ENCODE measurements at regions not wholly inside any gene's neighbourhood (a gene's known extent, or its start where the extent isn't known, plus 50 kb on each side); places are given as distances from the start of the nearest gene placed in this dataset.

- DNase-seq = no peak
- no peaks in the 10 kb centered on the region for H3K36me3 Mint-ChIP-seq
- peaks cover 0 to 2% (median 0%) of the 10 kb centered on the region in 8 donors for H3K9me3 Mint-ChIP-seq
- POLR2A ChIA-PET (ENCODE audit: partially characterized antibody) = no interaction called here
- no peaks in the 10 kb centered on the region for H3K4me1 Mint-ChIP-seq
- intact Hi-C loops (cut with micrococcal nuclease) = no loop called here
- CTCF ChIA-PET (ENCODE audit: partially characterized antibody) = no interaction called here
- H3K27ac Mint-ChIP-seq = no peak overlapping the region
- no peak overlapping the region for H3K4me3 Mint-ChIP-seq
- Histone ChIP-seq H3K27ac (ENCODE audit: low read depth, low read length) (no peak overlapping the region), H3K4me1 (ENCODE audit: insufficient read depth, low read length) (no peaks in the 10 kb centered on the region), H3K4me3 (ENCODE audit: low read length in 2 of 2) (no peak overlapping the region), H3K27me3 (ENCODE audit: insufficient read depth, low read length) (no peaks in the 10 kb centered on the region), H3K9me3 (ENCODE audit: control insufficient read depth in 1 of 2, low read length in 2 of 2) (no peaks in the 10 kb centered on the region), H3K36me3 (ENCODE audit: insufficient read depth, low read length) (no peaks in the 10 kb centered on the region)
- H3K27me3 Mint-ChIP-seq = no peaks in the 10 kb centered on the region
These were observed 257.6 kb upstream of the PHYHIPL start for GRCh38 chr10:58918887-58919286.

DNA sequence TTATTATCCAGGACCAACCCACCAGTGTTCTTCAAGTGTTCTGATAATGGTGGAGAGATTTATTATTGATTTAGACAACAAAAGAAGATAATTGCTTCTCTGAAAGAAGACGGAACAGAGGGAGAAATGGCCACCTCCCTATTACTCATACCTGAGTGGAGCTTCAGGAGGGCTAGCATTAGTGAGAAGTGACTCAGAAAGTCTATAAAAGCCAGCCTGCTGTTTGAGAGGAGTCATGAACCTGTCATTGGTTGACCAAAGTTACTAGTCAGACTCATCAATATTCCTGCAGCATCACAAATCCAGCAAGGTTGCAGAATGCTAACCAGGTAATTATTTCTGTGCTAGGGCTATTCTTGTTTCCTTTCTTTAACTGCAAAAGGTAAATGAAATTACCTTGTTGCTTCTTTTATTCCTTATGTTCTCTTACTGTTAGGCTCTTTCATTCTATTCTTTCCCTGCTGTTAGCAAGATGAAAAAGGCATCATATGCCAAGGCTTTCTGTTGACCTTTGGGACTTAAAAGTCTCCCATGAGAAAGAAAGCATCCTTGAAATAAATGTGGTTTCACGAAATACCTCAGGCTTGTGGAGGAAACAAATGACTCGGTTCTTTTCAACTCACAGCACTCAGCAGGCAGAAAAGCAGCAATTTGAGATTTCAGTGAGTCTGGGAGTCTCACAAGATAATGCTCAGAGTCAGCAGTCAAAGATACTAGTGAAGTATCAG lies 256.4 kb upstream of the PHYHIPL start:
- H3K27ac ChIP-seq (ENCODE audit: low read depth, low read length) = no peak overlapping the region
- no peak overlapping the region for H3K4me3 ChIP-seq (ENCODE audit: low read length in 2 of 2)
- H3K36me3 ChIP-seq (ENCODE audit: insufficient read depth, low read length) = no peaks in the 10 kb centered on the region
- CTCF ChIA-PET (ENCODE audit: partially characterized antibody) = no interaction called here
- no peak for DNase-seq
- no peaks in the 10 kb centered on the region for H3K9me3 ChIP-seq (ENCODE audit: control insufficient read depth in 1 of 2, low read length in 2 of 2)
- intact Hi-C loops (cut with micrococcal nuclease) = no loop called here
- no peaks in the 10 kb centered on the region for H3K27me3 ChIP-seq (ENCODE audit: insufficient read depth, low read length)
- H3K9me3 Mint-ChIP-seq = peaks cover 0 to 2% (median 0%) of the 10 kb centered on the region in 8 donors
- H3K27me3 Mint-ChIP-seq = no peaks in the 10 kb centered on the region
- no peaks in the 10 kb centered on the region for H3K4me1 ChIP-seq (ENCODE audit: insufficient read depth, low read length)
- POLR2A ChIA-PET (ENCODE audit: partially characterized antibody) = no interaction called here
- no peaks in the 10 kb centered on the region for H3K4me1 Mint-ChIP-seq
- H3K27ac Mint-ChIP-seq = no peak overlapping the region
- H3K4me3 Mint-ChIP-seq = no peak overlapping the region
- no peaks in the 10 kb centered on the region for H3K36me3 Mint-ChIP-seq

GRCh38 chr10:58920655-58921003 lies 255.8 kb upstream of the PHYHIPL start:
- Mint-ChIP-seq H3K9me3 (peaks cover 0 to 2% (median 0%) of the 10 kb centered on the region in 8 donors), H3K27ac (no peak overlapping the region), H3K4me3 (no peak overlapping the region), H3K36me3 (no peaks in the 10 kb centered on the region), H3K27me3 (no peaks in the 10 kb centered on the region), H3K4me1 (no peaks in the 10 kb centered on the region)
- Histone ChIP-seq H3K36me3 (ENCODE audit: insufficient read depth, low read length) (no peaks in the 10 kb centered on the region), H3K9me3 (ENCODE audit: control insufficient read depth in 1 of 2, low read length in 2 of 2) (no peaks in the 10 kb centered on the region), H3K27ac (ENCODE audit: low read depth, low read length) (no peak overlapping the region), H3K4me1 (ENCODE audit: insufficient read depth, low read length) (no peaks in the 10 kb centered on the region), H3K27me3 (ENCODE audit: insufficient read depth, low read length) (no peaks in the 10 kb centered on the region), H3K4me3 (ENCODE audit: low read length in 2 of 2) (no peak overlapping the region)
- intact Hi-C loops (cut with micrococcal nuclease) = no loop called here
- CTCF ChIA-PET (ENCODE audit: partially characterized antibody) = no interaction called here
- no peak for DNase-seq
- POLR2A ChIA-PET (ENCODE audit: partially characterized antibody) = no interaction called here

GRCh38 chr10:58921421-58921855 lies 255.0 kb upstream of the PHYHIPL start:
- Histone ChIP-seq H3K4me1 (ENCODE audit: insufficient read depth, low read length) (no peaks in the 10 kb centered on the region), H3K27ac (ENCODE audit: low read depth, low read length) (no peak overlapping the region), H3K4me3 (ENCODE audit: low read length in 2 of 2) (no peak overlapping the region), H3K9me3 (ENCODE audit: control insufficient read depth in 1 of 2, low read length in 2 of 2) (no peaks in the 10 kb centered on the region), H3K36me3 (ENCODE audit: insufficient read depth, low read length) (no peaks in the 10 kb centered on the region), H3K27me3 (ENCODE audit: insufficient read depth, low read length) (no peaks in the 10 kb centered on the region)
- intact Hi-C loops (cut with micrococcal nuclease) = no loop called here
- Mint-ChIP-seq H3K4me1 (no peaks in the 10 kb centered on the region), H3K27me3 (no peaks in the 10 kb centered on the region), H3K9me3 (peaks cover 0 to 2% (median 0%) of the 10 kb centered on the region in 8 donors), H3K4me3 (no peak overlapping the region), H3K36me3 (no peaks in the 10 kb centered on the region), H3K27ac (no peak overlapping the region)
- CTCF ChIA-PET (ENCODE audit: partially characterized antibody) = interaction anchor here (1.5 kb wide), 1 partner anchor 30 kb away, joined by 4 read pairs; no protein-coding TSS in a partner anchor
- no peak for DNase-seq
- POLR2A ChIA-PET (ENCODE audit: partially characterized antibody) = no interaction called here

DNA sequence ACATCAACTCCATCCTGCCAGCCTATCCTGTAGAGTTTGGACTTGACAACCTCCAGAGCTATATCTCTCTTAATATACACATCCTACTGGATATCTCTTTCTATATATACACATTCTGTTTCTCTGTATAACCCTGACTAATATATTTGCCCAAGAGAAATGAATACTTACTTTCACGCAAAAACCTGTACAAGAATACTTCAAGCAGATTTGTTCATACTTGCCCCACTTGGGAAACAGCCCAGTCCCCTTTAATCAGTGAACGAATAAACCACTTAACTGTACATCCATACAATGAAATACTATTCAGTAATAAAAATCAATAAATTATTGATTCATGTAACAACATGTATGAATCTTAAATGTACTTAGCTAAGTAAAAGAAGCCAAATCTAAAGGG lies 251.1 kb upstream of the PHYHIPL start:
- H3K9me3 Mint-ChIP-seq = peaks cover 0 to 12% (median 4%) of the 10 kb centered on the region in 8 donors
- H3K36me3 Mint-ChIP-seq = no peaks in the 10 kb centered on the region
- Histone ChIP-seq H3K9me3 (ENCODE audit: control insufficient read depth in 1 of 2, low read length in 2 of 2) (no peaks in the 10 kb centered on the region), H3K4me3 (ENCODE audit: low read length in 2 of 2) (no peak overlapping the region), H3K27ac (ENCODE audit: low read depth, low read length) (no peak overlapping the region), H3K4me1 (ENCODE audit: insufficient read depth, low read length) (no peaks in the 10 kb centered on the region), H3K27me3 (ENCODE audit: insufficient read depth, low read length) (no peaks in the 10 kb centered on the region), H3K36me3 (ENCODE audit: insufficient read depth, low read length) (no peaks in the 10 kb centered on the region)
- H3K4me1 Mint-ChIP-seq = no peaks in the 10 kb centered on the region
- H3K27ac Mint-ChIP-seq = no peak overlapping the region
- CTCF ChIA-PET (ENCODE audit: partially characterized antibody) = no interaction called here
- POLR2A ChIA-PET (ENCODE audit: partially characterized antibody) = no interaction called here
- intact Hi-C loops (cut with micrococcal nuclease) = no loop called here
- no peak for DNase-seq
- no peaks in the 10 kb centered on the region for H3K27me3 Mint-ChIP-seq
- H3K4me3 Mint-ChIP-seq = no peak overlapping the region

DNA sequence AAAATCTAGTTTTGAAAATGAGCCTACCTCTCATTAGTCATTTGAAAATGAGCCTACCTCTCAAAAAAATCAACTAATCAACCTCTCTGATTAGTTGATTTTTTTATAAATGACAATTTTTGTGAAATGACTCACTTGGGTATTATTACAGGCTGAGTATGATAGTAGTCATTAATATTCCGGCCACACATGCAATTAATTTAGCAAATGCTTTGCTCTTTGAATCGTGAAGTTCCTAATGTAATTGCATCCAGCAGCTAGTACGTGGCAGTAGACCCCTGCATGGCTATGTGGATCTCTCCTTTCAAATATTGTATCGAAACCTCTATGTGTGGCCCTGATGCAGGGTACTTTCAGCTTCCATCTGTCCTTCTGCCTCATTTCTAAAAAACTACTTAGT lies 245.9 kb upstream of the PHYHIPL start:
- ChIA-PET CTCF (ENCODE audit: partially characterized antibody) (no interaction called here), POLR2A (ENCODE audit: partially characterized antibody) (no interaction called here)
- H3K4me3 ChIP-seq (ENCODE audit: low read length in 2 of 2) = no peak overlapping the region
- H3K27me3 ChIP-seq (ENCODE audit: insufficient read depth, low read length) = no peaks in the 10 kb centered on the region
- Mint-ChIP-seq H3K36me3 (no peaks in the 10 kb centered on the region), H3K27ac (no peak overlapping the region), H3K4me1 (no peaks in the 10 kb centered on the region), H3K4me3 (no peak overlapping the region), H3K27me3 (no peaks in the 10 kb centered on the region), H3K9me3 (peaks cover 0 to 16% (median 4%) of the 10 kb centered on the region in 8 donors)
- no peak for DNase-seq
- intact Hi-C loops (cut with micrococcal nuclease) = no loop called here
- no peak overlapping the region for H3K27ac ChIP-seq (ENCODE audit: low read depth, low read length)
- no peaks in the 10 kb centered on the region for H3K36me3 ChIP-seq (ENCODE audit: insufficient read depth, low read length)
- no peaks in the 10 kb centered on the region for H3K4me1 ChIP-seq (ENCODE audit: insufficient read depth, low read length)
- H3K9me3 ChIP-seq (ENCODE audit: control insufficient read depth in 1 of 2, low read length in 2 of 2) = no peaks in the 10 kb centered on the region

DNA sequence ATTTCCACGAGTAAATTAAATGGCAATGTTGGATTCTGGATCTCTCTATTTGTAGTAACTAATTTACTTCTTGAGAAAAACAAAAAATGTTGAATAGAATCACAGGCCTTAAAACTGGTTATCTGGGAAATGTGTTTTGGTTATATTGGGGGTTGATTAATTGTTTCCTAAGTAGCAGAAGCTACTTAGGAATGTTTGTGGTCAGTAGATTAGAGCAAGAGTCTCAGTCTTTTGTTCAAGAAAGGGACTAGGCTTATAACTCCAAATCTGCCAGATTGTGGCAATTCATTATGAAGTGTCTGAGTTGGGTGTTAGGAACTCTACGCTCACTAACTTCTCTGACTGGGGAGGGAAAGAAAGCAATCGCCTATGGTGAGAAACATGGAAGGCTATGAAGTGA lies 244.3 kb upstream of the PHYHIPL start:
- Histone ChIP-seq H3K36me3 (ENCODE audit: insufficient read depth, low read length) (no peaks in the 10 kb centered on the region), H3K27me3 (ENCODE audit: insufficient read depth, low read length) (no peaks in the 10 kb centered on the region), H3K4me3 (ENCODE audit: low read length in 2 of 2) (no peak overlapping the region), H3K27ac (ENCODE audit: low read depth, low read length) (no peak overlapping the region), H3K4me1 (ENCODE audit: insufficient read depth, low read length) (no peaks in the 10 kb centered on the region), H3K9me3 (ENCODE audit: control insufficient read depth in 1 of 2, low read length in 2 of 2) (no peaks in the 10 kb centered on the region)
- H3K27ac Mint-ChIP-seq = no peak overlapping the region
- H3K4me3 Mint-ChIP-seq = no peak overlapping the region
- peaks cover 0 to 12% (median 3%) of the 10 kb centered on the region in 8 donors for H3K9me3 Mint-ChIP-seq
- H3K27me3 Mint-ChIP-seq = peaks cover 0 to 1% of the 10 kb centered on the region in 2 donors
- CTCF ChIA-PET (ENCODE audit: partially characterized antibody) = no interaction called here
- POLR2A ChIA-PET (ENCODE audit: partially characterized antibody) = no interaction called here
- H3K4me1 Mint-ChIP-seq = no peaks in the 10 kb centered on the region
- intact Hi-C loops (cut with micrococcal nuclease) = no loop called here
- H3K36me3 Mint-ChIP-seq = no peaks in the 10 kb centered on the region
- no peak for DNase-seq
